SJCRH30 (cell line): ENCODE measurements at regions not wholly inside any gene's neighbourhood (a gene's known extent, or its start where the extent isn't known, plus 50 kb on each side); places are given as distances from the start of the nearest gene placed in this dataset.

Experiments used
- DNase-seq, 2 experiments: peaks; one replicate each; pipeline ENCODE4 v3.0.0-alpha.2; 2015 to 2020
- H3K27ac ChIP-seq: fragments of 250-450 bp; sonication (Bioruptor Pico); 2 replicates; pipeline ENCODE4 v1.5.1; 2020; ENCODE audit warnings: mild to moderate bottlenecking, moderate library complexity
- H3K27me3 ChIP-seq: fragments of 250-450 bp; sonication (Bioruptor Pico); 2 replicates; pipeline ENCODE4 v1.5.1; 2020; ENCODE audit warnings: mild to moderate bottlenecking, moderate library complexity
- H3K36me3 ChIP-seq: fragments of 250-450 bp; sonication (Bioruptor Pico); 2 replicates; pipeline ENCODE4 v1.5.1; 2020; ENCODE audit warnings: mild to moderate bottlenecking, moderate library complexity
- H3K4me1 ChIP-seq: fragments of 250-450 bp; sonication (Bioruptor Pico); 2 replicates; pipeline ENCODE4 v1.5.1; 2020; ENCODE audit warnings: mild to moderate bottlenecking, moderate library complexity
- H3K4me3 ChIP-seq: fragments of 250-450 bp; sonication (Bioruptor Pico); 2 replicates; pipeline ENCODE4 v1.5.1; 2020; ENCODE audit warnings: mild to moderate bottlenecking, moderate library complexity
- H3K9me3 ChIP-seq: fragments of 250-450 bp; sonication (Bioruptor Pico); replicated peaks from 2 replicates; pipeline ENCODE4 v1.5.1; 2020; ENCODE audit warnings: mild to moderate bottlenecking, moderate library complexity

DNA sequence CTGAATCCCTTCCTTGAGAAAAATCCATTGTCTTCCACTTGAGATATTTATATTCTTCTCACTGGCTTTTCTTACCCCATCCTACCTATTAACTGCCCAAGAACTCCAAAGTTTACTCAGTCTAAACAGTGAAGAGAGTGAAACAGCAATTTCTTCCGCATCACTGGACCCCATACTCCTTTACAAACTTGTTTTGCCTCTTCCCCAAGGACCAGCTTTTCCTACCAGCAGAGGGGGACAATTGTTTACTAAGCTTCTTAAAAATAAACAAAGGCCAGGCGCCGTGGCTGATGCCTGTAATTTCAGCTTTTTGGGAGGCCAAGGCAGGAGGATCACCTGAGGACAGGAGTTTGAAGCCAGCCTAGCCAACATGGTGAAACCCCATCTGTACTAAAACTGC, 52.0 kb downstream of the LRATD1 start:
- Histone ChIP-seq H3K36me3 (no peaks in the 10 kb centered on the region), H3K9me3 (no peaks in the 10 kb centered on the region), H3K27ac (no peak overlapping the region), H3K4me3 (no peak overlapping the region), H3K4me1 (no peaks in the 10 kb centered on the region), H3K27me3 (no peaks in the 10 kb centered on the region)
- DNase-seq = no peak

DNA sequence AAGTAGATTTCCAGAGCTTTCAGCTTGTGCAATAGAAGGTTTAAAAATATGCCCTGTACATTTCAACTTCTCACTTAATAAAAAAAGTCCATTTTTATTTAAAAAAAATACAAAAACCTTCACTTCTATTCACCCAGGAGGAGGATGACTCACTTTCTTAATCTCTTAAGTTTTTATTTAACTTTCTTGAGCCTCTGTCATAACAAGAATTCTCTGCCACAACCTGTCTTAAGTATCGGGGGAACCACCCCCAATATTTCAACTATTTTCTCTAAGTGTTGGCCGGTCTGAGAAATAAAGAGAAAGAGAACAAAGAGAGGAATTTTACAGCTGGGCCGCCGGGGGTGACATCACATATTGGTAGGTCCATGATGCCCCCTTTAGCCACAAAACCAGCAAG, 58.4 kb downstream of the LRATD1 start:
- no peaks in the 10 kb centered on the region for H3K27me3 ChIP-seq
- no peak for DNase-seq
- no peak overlapping the region for H3K27ac ChIP-seq
- no peaks in the 10 kb centered on the region for H3K36me3 ChIP-seq
- no peaks in the 10 kb centered on the region for H3K4me1 ChIP-seq
- H3K9me3 ChIP-seq = no peaks in the 10 kb centered on the region
- no peak overlapping the region for H3K4me3 ChIP-seq

DNA sequence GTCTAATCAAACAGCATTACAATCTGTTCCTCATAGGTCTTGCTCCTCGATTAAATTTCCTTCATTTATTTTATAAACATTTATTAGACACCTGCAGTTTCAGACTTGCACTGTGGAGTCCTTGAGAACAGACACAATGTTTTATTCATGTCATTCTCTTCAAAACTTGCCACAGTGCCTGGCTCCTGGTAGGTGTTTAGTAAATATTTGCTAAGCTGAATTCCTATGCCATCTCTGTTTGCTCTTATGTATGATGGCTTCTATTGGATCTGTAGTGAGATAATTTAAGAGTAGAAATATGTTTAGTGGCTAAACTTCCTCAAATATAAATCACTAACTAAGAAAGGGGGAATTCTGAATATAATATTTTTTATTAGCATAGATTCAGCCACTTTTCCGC, 61.4 kb downstream of the LRATD1 start:
- Histone ChIP-seq H3K4me1 (no peaks in the 10 kb centered on the region), H3K36me3 (no peaks in the 10 kb centered on the region), H3K27me3 (no peaks in the 10 kb centered on the region), H3K4me3 (no peak overlapping the region), H3K27ac (no peak overlapping the region), H3K9me3 (no peaks in the 10 kb centered on the region)
- no peak for DNase-seq

DNA sequence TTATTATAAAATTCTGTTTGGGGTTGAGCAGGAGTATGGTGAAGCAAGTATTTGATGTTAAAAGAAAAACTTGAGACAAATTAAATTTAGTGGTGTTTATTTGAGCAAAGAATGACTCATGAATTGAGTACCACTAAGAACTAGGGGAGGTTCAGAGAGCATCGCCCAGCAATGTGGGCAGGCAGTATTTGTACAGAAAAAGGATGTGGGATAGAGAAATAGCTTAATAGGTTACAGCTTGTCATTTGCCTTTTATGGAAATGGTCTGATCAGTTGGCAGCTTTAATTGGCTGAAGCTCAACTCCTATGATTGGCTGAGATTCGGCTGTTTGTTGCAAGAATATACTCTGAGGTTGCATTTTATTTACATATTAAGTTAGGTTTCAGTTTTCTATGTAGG, 68.2 kb downstream of the LRATD1 start:
- Histone ChIP-seq H3K9me3 (no peaks in the 10 kb centered on the region), H3K4me1 (no peaks in the 10 kb centered on the region), H3K27ac (no peak overlapping the region), H3K4me3 (no peak overlapping the region), H3K36me3 (no peaks in the 10 kb centered on the region), H3K27me3 (no peaks in the 10 kb centered on the region)
- DNase-seq = no peak

DNA sequence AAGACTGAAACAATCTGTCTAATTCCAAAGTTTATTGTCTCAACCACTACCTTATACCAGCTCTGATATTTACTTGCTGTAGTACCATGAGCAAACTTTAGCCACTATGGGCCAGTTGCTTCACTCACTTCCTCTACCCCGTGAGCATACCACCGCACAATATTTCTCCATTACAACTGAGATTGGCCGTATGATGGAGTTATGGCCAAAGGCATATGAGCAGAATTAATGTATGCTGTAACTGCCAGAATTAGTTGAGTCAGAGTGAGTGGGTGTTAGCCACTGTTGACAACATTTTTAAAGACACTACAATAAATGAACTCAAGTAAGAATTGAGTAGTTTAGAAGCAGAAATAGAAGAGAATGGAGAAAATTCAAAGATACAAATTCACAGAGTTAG, 69.7 kb downstream of the LRATD1 start:
- no peak for DNase-seq
- Histone ChIP-seq H3K4me3 (no peak overlapping the region), H3K27me3 (no peaks in the 10 kb centered on the region), H3K36me3 (no peaks in the 10 kb centered on the region), H3K4me1 (no peaks in the 10 kb centered on the region), H3K9me3 (no peaks in the 10 kb centered on the region), H3K27ac (no peak overlapping the region)

DNA sequence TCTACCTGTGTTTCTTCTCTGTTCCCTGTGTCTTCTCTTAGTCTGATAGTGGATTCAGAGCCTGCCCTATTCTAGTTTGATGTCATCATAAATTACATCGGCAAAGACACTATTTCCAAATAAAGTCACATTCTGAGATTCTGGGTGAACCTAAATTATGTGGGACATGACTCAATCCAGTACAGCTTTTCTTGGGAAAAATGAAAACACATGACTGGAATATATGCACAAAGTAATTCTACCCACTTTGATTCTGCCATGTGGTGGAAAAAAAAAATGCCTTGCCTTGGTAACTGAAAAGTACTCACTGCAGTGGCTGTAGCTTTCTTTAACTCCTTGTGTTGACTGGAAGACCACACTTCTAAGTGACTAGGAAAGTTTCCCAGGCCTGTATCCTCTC, 73.7 kb downstream of the LRATD1 start:
- Histone ChIP-seq H3K4me1 (no peaks in the 10 kb centered on the region), H3K27ac (no peak overlapping the region), H3K27me3 (no peaks in the 10 kb centered on the region), H3K36me3 (no peaks in the 10 kb centered on the region), H3K4me3 (no peak overlapping the region), H3K9me3 (no peaks in the 10 kb centered on the region)
- DNase-seq = no peak

DNA sequence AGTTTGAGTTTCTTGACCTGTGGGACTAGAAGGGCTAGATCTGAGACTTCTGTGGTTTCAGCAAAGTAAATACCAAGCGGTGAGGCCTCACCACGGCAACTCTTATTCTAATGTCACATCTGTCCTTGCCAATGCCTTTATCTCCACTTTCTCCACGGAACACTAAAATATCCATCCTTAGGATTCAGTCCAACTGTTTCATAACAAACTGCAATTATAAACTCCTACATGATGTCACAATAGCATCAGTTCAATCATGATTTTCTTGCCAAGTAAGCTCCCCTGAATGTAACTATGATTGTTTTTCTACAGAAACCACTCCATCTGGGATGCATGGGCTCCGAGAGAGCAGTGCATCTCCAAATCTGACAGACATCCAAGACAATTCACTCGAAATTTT, 79.6 kb downstream of the LRATD1 start:
- H3K36me3 ChIP-seq = no peaks in the 10 kb centered on the region
- no peak overlapping the region for H3K27ac ChIP-seq
- H3K27me3 ChIP-seq = no peaks in the 10 kb centered on the region
- no peaks in the 10 kb centered on the region for H3K4me1 ChIP-seq
- H3K9me3 ChIP-seq = no peaks in the 10 kb centered on the region
- DNase-seq = no peak
- H3K4me3 ChIP-seq = no peak overlapping the region

DNA sequence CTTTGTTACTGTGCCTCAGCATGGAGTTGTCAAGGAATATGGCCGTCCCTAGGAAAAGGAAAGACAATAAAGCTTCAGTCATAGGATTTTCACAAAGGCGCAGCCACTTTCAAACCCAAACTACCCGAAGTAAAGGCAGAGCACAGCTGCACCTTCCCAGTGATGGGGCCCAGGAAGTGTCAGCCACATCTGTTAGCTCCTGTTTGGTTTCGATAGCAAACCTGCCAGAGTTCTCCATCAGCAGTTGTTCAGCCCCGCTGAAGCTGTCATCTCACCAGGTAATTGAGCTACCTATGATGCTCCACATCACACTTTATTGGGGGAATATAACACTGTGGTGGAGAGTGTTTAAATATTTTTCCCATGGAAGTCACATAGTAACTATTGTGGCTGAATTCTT, 80.7 kb downstream of the LRATD1 start:
- Histone ChIP-seq H3K27ac (no peak overlapping the region), H3K4me1 (no peaks in the 10 kb centered on the region), H3K4me3 (no peak overlapping the region), H3K9me3 (no peaks in the 10 kb centered on the region), H3K36me3 (no peaks in the 10 kb centered on the region), H3K27me3 (no peaks in the 10 kb centered on the region)
- no peak for DNase-seq

DNA sequence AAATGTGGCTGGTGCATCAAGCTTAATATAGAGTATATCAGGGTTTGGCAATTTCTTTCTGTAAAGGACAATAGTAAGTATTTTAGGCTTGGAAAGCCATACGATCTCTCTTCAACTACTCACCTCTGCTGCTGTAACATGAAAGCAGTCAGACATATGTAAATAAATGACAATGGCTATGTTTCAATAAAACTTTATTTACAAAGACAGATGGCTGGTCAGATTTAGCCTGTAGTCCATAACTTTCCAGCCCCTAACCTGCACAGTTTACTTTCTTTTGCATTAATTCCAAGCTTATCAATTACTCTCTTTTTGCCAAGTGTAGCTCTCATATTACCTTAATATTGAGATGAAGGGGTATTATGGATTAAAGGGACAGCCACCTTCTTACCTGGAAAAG, 83.1 kb downstream of the LRATD1 start:
- Histone ChIP-seq H3K4me3 (no peak overlapping the region), H3K4me1 (no peaks in the 10 kb centered on the region), H3K27ac (no peak overlapping the region), H3K27me3 (no peaks in the 10 kb centered on the region), H3K9me3 (no peaks in the 10 kb centered on the region), H3K36me3 (no peaks in the 10 kb centered on the region)
- no peak for DNase-seq

DNA sequence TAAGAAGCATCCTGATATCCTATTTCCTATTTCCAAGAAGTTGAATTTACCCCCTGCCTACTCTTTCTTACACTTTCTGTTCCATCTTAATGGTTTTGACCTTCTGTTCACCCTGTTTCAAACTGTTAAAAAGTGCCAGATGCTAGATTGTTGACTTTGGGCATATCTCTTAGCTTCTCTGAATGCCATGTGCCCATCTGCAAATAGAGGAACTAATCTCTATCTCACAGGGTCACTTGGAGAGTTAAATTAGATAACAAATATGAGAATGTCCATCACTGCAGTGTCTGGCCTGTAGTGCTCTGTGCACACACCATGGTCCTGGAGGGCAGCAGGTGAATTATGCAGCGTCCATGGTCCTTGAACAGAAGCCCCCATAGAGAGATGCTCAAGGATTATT, 83.8 kb downstream of the LRATD1 start:
- no peaks in the 10 kb centered on the region for H3K27me3 ChIP-seq
- H3K4me3 ChIP-seq = no peak overlapping the region
- H3K27ac ChIP-seq = no peak overlapping the region
- H3K9me3 ChIP-seq = no peaks in the 10 kb centered on the region
- no peak for DNase-seq
- H3K36me3 ChIP-seq = no peaks in the 10 kb centered on the region
- H3K4me1 ChIP-seq = no peaks in the 10 kb centered on the region

DNA sequence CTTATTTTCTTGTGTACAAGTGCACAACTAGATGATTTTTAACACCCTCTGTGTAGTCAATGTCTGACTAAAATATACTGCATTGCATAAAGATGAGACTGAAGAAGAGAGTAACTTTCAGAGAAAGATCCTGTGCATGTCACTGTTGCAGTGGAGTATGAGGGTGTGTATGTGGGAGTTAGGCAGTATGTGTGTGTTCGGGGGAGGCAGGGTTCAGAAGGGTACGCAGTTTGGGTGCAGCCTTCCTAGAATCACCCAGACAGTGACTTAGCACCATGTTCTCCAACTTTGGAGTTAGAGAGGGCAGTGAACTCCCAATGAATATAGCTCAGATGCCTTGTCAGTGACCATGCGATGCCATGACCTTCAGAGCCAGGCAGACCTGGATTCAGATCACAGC, 84.6 kb downstream of the LRATD1 start:
- Histone ChIP-seq H3K27me3 (no peaks in the 10 kb centered on the region), H3K9me3 (no peaks in the 10 kb centered on the region), H3K4me3 (no peak overlapping the region), H3K4me1 (no peaks in the 10 kb centered on the region), H3K27ac (no peak overlapping the region), H3K36me3 (no peaks in the 10 kb centered on the region)
- DNase-seq = no peak

DNA sequence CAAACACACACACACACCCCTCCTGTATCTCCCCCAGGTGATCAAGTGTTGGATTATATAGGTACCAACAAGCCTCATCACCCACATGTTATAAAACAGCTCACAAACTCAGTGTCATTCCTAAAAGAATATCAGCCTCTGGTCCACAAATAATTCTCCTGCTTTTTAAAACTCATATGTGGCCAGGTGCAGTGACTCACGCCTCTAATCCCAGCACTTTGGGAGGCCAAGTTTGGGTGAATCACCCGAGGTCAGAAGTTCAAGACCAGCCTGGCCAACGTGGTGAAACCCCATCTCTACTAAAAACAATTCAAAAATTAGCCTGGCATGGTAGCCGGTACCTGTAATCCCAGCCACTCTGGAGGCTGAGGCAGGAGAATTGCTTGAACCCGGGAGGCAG, 87.8 kb downstream of the LRATD1 start:
- Histone ChIP-seq H3K4me1 (no peaks in the 10 kb centered on the region), H3K27me3 (no peaks in the 10 kb centered on the region), H3K4me3 (no peak overlapping the region), H3K9me3 (no peaks in the 10 kb centered on the region), H3K27ac (no peak overlapping the region), H3K36me3 (no peaks in the 10 kb centered on the region)
- peak; percentile 4 to 5 for DNase-seq

DNA sequence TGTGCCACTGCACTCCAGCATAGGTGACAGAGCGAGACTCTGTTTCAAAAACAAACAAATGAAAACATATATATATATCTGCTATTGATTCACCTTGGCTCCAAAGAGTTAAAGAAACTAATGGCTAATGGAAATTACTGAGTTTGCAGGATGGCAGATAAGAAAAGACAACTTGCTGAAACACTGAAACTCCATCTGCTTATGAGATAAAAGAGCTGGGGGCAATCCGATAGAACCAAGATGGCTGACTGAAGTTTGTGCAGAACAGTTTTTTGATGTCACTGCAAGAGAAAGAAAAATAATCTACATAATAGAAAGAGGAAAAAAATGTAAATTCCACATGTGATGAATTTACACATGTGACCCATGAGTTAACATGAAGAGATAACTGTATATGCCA, 88.2 kb downstream of the LRATD1 start:
- DNase-seq = no peak
- no peak overlapping the region for H3K27ac ChIP-seq
- no peak overlapping the region for H3K4me3 ChIP-seq
- H3K36me3 ChIP-seq = no peaks in the 10 kb centered on the region
- no peaks in the 10 kb centered on the region for H3K27me3 ChIP-seq
- H3K9me3 ChIP-seq = no peaks in the 10 kb centered on the region
- no peaks in the 10 kb centered on the region for H3K4me1 ChIP-seq

DNA sequence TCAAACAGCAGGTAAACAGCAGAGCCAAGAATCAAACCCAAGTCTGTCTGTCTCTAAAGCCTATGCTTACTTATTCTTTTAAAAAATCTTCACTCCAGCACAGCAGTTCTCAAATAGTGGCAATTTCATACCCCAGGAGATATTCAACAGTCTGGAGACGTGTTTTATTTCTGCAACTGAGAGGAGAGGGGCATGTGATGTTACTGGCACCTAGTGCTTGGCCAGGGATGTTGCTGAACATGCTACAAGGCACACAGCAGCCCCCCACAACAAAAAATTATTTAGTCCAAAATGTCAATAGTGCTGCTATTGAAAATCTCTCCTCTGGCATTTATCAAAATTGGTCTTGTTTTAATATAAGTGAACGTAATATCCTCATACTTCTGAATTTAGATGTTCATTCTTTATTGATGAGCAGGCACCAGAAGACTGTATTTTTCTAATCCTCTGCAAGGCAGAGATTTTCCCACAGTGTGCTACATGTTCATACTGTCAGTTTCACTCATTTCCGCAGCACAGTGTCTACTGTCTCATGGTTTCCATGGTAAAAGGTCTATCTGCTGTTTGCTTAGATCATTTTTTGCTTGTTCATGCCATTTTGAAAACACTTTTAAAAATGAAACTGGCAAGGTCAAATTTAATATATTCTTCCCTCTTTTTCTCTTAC, 90.5 kb downstream of the LRATD1 start:
- no peaks in the 10 kb centered on the region for H3K36me3 ChIP-seq
- DNase-seq = no peak
- no peak overlapping the region for H3K4me3 ChIP-seq
- no peaks in the 10 kb centered on the region for H3K27me3 ChIP-seq
- no peaks in the 10 kb centered on the region for H3K4me1 ChIP-seq
- no peaks in the 10 kb centered on the region for H3K9me3 ChIP-seq
- no peak overlapping the region for H3K27ac ChIP-seq

DNA sequence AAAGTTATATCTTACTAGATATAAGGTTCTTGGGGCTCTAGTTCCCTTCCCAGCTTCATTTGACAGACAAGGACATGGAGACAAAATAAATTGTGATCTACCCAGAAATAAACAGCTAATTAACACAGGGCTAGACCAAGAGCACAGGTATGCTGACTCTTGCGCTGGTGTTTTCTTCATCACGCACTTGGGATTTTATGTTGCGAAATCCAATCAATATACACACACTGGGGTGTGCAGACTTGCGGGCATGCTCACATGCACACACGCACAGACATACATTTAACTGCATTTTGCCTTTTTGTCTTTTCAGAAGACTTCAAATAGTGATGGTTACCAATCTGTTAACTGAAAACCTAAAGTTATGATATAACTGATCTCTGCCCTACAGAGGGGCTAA, 91.2 kb downstream of the LRATD1 start:
- no peaks in the 10 kb centered on the region for H3K27me3 ChIP-seq
- no peaks in the 10 kb centered on the region for H3K4me1 ChIP-seq
- H3K4me3 ChIP-seq = no peak overlapping the region
- H3K9me3 ChIP-seq = no peaks in the 10 kb centered on the region
- DNase-seq = no peak
- H3K36me3 ChIP-seq = no peaks in the 10 kb centered on the region
- H3K27ac ChIP-seq = no peak overlapping the region

DNA sequence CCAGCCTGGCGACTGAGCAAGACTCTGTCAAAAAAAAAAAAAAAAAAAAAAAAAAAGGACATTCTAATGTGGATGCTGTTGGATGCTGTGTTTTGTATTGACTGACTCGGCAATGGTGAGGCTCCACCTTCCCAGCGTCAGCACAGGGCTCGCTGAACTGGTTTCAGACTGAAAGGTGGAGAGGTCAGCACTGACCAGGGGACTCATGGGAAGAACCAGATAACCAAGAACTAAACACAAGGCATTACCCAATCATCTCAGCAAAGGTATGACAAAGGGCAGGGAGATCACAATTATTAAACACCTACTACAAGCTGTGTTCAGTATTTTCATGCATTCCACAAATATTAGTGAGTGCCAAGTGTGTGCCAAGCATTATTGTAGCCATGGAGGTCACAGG, 103.2 kb downstream of the LRATD1 start:
- no peaks in the 10 kb centered on the region for H3K4me1 ChIP-seq
- no peaks in the 10 kb centered on the region for H3K27me3 ChIP-seq
- DNase-seq = no peak
- H3K27ac ChIP-seq = no peak overlapping the region
- no peaks in the 10 kb centered on the region for H3K36me3 ChIP-seq
- no peak overlapping the region for H3K4me3 ChIP-seq
- H3K9me3 ChIP-seq = no peaks in the 10 kb centered on the region
